GM23248 (cell line): ENCODE measurements at regions not wholly inside any gene's neighbourhood (a gene's known extent, or its start where the extent isn't known, plus 50 kb on each side); places are given as distances from the start of the nearest gene placed in this dataset.

Source experiments
- DNase-seq: peaks from one replicate; pipeline ENCODE4 v3.0.0-alpha.2; 2015
- H2AFZ ChIP-seq: fragments of 200-600 bp; sonication (generic); 2 replicates; pipeline ENCODE4 v1.6.1; 2016; ENCODE audit warnings: antibody characterized with exemption
- H3F3A ChIP-seq: fragments of 200-600 bp; sonication (generic); 2 replicates; pipeline ENCODE4 v1.6.1; 2016; ENCODE audit warnings: mild to moderate bottlenecking, antibody characterized with exemption, mixed run types; ENCODE audit not compliant: insufficient read depth
- H3K27ac ChIP-seq: fragments of 200-600 bp; sonication (generic); 2 replicates; pipeline ENCODE4 v1.5.1; 2016; ENCODE audit warnings: mild to moderate bottlenecking
- H3K27me3 ChIP-seq: fragments of 200-600 bp; sonication (generic); replicated peaks from 2 replicates; pipeline ENCODE4 v1.6.1; 2016; ENCODE audit warnings: mild to moderate bottlenecking; ENCODE audit not compliant: insufficient read depth
- H3K36me3 ChIP-seq: fragments of 200-600 bp; sonication (generic); 2 replicates; pipeline ENCODE4 v1.6.1; 2016; ENCODE audit warnings: low read depth, mild to moderate bottlenecking
- H3K4me1 ChIP-seq: fragments of 200-600 bp; sonication (generic); 2 replicates; pipeline ENCODE4 v1.6.1; 2016; ENCODE audit warnings: mild to moderate bottlenecking; ENCODE audit not compliant: insufficient read depth
- H3K4me2 ChIP-seq: fragments of 200-600 bp; sonication (generic); one replicate; pipeline ENCODE4 v1.6.1; 2016; ENCODE audit warnings: mild to moderate bottlenecking; ENCODE audit not compliant: unreplicated experiment
- H3K4me3 ChIP-seq: fragments of 200-600 bp; sonication (generic); 2 replicates; pipeline ENCODE4 v1.5.1; 2016; ENCODE audit warnings: mild to moderate bottlenecking
- H3K79me2 ChIP-seq: fragments of 200-600 bp; sonication (generic); 2 replicates; pipeline ENCODE4 v1.6.1; 2016; ENCODE audit warnings: mild to moderate bottlenecking; ENCODE audit not compliant: insufficient read depth
- H3K9ac ChIP-seq: fragments of 200-600 bp; sonication (generic); 2 replicates; pipeline ENCODE4 v1.6.1; 2016; ENCODE audit warnings: mild to moderate bottlenecking
- H3K9me2 ChIP-seq: fragments of 200-600 bp; sonication (generic); 2 replicates; pipeline ENCODE4 v1.6.1; 2016; ENCODE audit warnings: mixed run types, mild to moderate bottlenecking, moderate library complexity; ENCODE audit not compliant: insufficient read depth
- H3K9me3 ChIP-seq: fragments of 200-600 bp; sonication (generic); one replicate; pipeline ENCODE4 v1.6.1; 2017; ENCODE audit warnings: low read depth
- H4K20me1 ChIP-seq: fragments of 200-600 bp; sonication (generic); 2 replicates; pipeline ENCODE4 v1.6.0; 2016; ENCODE audit not compliant: insufficient read depth
- EZH2 ChIP-seq: fragments of 200-600 bp; sonication (generic); IDR thresholded peaks from 2 replicates; pipeline ENCODE4 v1.6.1; 2018; ENCODE audit warnings: antibody characterized with exemption, mild to moderate bottlenecking; ENCODE audit not compliant: insufficient read depth, poor library complexity, severe bottlenecking
- EZH2phosphoT487 ChIP-seq: fragments of 200-600 bp; sonication (generic); IDR thresholded peaks from 2 replicates; pipeline ENCODE4 v1.6.1; 2018; ENCODE audit warnings: antibody characterized with exemption, moderate library complexity, mild to moderate bottlenecking, low read depth; ENCODE audit not compliant: insufficient read depth
- WGBS, 2 experiments: methylation state at CpG; one replicate each; pipeline ENCODE4 v1.1.6; 2015 to 2017; ENCODE audit warnings: low lambda C conversion rate in 2 of 2, low coverage in 1 of 2; ENCODE audit errors: missing lambda C conversion rate in 2 of 2; 5-methylcytosine and 5-hydroxymethylcytosine counted together
- in situ Hi-C: fragments of 300-500 bp; cut with MboI; formaldehyde crosslinking; loops from 2 replicates; pipeline ENCODE4 v1.15.0; 2020

GRCh38 chr2:41989501-41990180 is 58.2 kb upstream of the PKDCC start:
- Histone ChIP-seq H3K27me3 (peaks cover 5% of the 10 kb centered on the region; the same call in 1 of the 2 replicates), H3K79me2 (no peaks in the 10 kb centered on the region), H3K9me2 (no peaks in the 10 kb centered on the region), H3K4me3 (no peak overlapping the region), H4K20me1 (no peaks in the 10 kb centered on the region), H3K4me2 (no peak overlapping the region), H3K9me3 (no peaks in the 10 kb centered on the region), H3K36me3 (no peaks in the 10 kb centered on the region), H3K27ac (no peak overlapping the region), H3F3A (0 out of 2 replicates have a peak, but pooled peaks cover 8% of the 10 kb centered on the region), H2AFZ (no peak overlapping the region), H3K4me1 (peaks cover 9% of the 10 kb centered on the region; the same call in 1 of the 2 replicates), H3K9ac (no peak overlapping the region)
- WGBS, 2 experiments, result 92 to 94% methylated on average over 2 to 3 of the region's 3 CpGs
- DNase-seq, result no peak
- TF ChIP-seq EZH2 (no peak), EZH2phosphoT487 (no peak)
- in situ Hi-C loops, result no loop called here

GRCh38 chr2:41990245-41990644 is 57.6 kb upstream of the PKDCC start:
- no peak for DNase-seq
- no peaks in the 10 kb centered on the region for H3K9me3 ChIP-seq
- H3K79me2 ChIP-seq, result no peaks in the 10 kb centered on the region
- WGBS, 2 experiments, result 71 to 76% methylated on average over 4 of the region's 4 CpGs
- H3K36me3 ChIP-seq, result no peaks in the 10 kb centered on the region
- H3F3A ChIP-seq, result 0 out of 2 replicates have a peak, but pooled peaks cover 8% of the 10 kb centered on the region
- no peak for TF ChIP-seq EZH2
- H3K9me2 ChIP-seq, result no peaks in the 10 kb centered on the region
- no peak overlapping the region for H3K27ac ChIP-seq
- in situ Hi-C loops, result no loop called here
- H3K9ac ChIP-seq, result no peak overlapping the region
- H4K20me1 ChIP-seq, result no peaks in the 10 kb centered on the region
- peaks cover 5% of the 10 kb centered on the region; the same call in 1 of the 2 replicates for H3K27me3 ChIP-seq
- no peak overlapping the region for H3K4me3 ChIP-seq
- no peak overlapping the region for H2AFZ ChIP-seq
- no peak overlapping the region for H3K4me2 ChIP-seq
- H3K4me1 ChIP-seq, result peaks cover 10% of the 10 kb centered on the region; the same call in 1 of the 2 replicates

- no peaks in the 10 kb centered on the region for H3K79me2 ChIP-seq
- no peak overlapping the region for H3K27ac ChIP-seq
- no peaks in the 10 kb centered on the region for H4K20me1 ChIP-seq
- no peak overlapping the region for H3K4me3 ChIP-seq
- no peaks in the 10 kb centered on the region for H3K36me3 ChIP-seq
- peaks cover 5% of the 10 kb centered on the region; the same call in 1 of the 2 replicates for H3K27me3 ChIP-seq
- no peak overlapping the region for H3K4me2 ChIP-seq
- H3F3A ChIP-seq, result 0 out of 2 replicates have a peak, but pooled peaks cover 8% of the 10 kb centered on the region
- H3K9me3 ChIP-seq, result no peaks in the 10 kb centered on the region
- peak; percentile 60 for DNase-seq
- H3K9ac ChIP-seq, result no peak overlapping the region
- TF ChIP-seq EZH2, result no peak
- TF ChIP-seq EZH2phosphoT487, result no peak
- in situ Hi-C loops, result no loop called here
- peaks cover 10% of the 10 kb centered on the region; the same call in 1 of the 2 replicates for H3K4me1 ChIP-seq
- WGBS, 2 experiments, result 53 to 60% methylated on average over 4 of the region's 4 CpGs
- no peak overlapping the region for H2AFZ ChIP-seq
- no peaks in the 10 kb centered on the region for H3K9me2 ChIP-seq
Measured at GRCh38 chr2:41990688-41991087, 57.1 kb upstream of the PKDCC start.

- Histone ChIP-seq H3K27me3 (no peaks in the 10 kb centered on the region; the same call in 1 of the 2 replicates), H4K20me1 (no peaks in the 10 kb centered on the region), H3K4me3 (no peak overlapping the region), H3K4me2 (no peak overlapping the region), H3F3A (0 out of 2 replicates have a peak, but pooled peaks cover 8% of the 10 kb centered on the region), H2AFZ (no peak overlapping the region), H3K79me2 (no peaks in the 10 kb centered on the region), H3K9ac (no peak overlapping the region), H3K4me1 (peaks cover 10% of the 10 kb centered on the region; the same call in 1 of the 2 replicates), H3K9me3 (no peaks in the 10 kb centered on the region), H3K9me2 (no peaks in the 10 kb centered on the region), H3K27ac (no peak overlapping the region), H3K36me3 (no peaks in the 10 kb centered on the region)
- in situ Hi-C loops, result no loop called here
- WGBS, 2 experiments, result 83% methylated on average over 1 of the region's 1 CpG
- DNase-seq, result no peak
- TF ChIP-seq EZH2phosphoT487 (no peak), EZH2 (no peak)
Measured at GRCh38 chr2:41992056-41992642, 55.7 kb upstream of the PKDCC start.
